ENCODE measurements at regions not wholly inside any gene's neighbourhood (a gene's known extent, or its start where the extent isn't known, plus 50 kb on each side); places are given as distances from the start of the nearest gene placed in this dataset.

DNA sequence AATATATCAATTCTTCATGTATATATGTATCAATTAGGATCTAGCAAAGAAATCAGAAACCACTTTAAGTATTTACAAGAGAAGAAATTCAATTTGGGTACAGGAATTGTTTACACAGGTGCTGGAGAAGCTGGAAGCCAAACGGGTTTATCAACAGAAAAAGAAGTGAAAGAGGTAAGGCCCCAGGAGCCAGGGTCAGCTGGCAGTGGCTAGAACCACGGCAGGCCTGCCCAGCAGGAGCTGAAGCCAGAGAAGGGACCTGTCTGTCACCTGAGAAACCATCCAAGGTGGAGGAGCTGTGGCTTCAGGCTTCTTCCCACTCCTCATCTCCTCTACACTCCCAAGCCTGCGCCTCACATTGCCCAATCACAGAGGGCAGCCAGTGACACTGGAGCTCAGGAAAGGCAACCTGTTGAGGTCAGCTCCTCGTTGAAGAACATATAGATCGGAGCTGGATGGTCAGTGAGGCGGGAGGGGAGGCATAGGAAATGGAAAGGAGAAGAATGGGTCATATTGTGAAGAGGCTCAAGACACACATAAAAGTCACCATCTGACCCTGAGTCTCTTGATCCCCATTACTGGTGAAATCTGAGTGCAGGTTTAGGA is 182.6 kb downstream of the REEP3 start:
- Histone ChIP-seq H3K4me2 (ENCODE audit: low read depth, low read length, poor library complexity, severe bottlenecking) (no peak overlapping the region), H3K36me3 (ENCODE audit: low read length) (no peaks in the 10 kb centered on the region), H3K9me3 (ENCODE audit: insufficient read depth, low read length) (no peaks in the 10 kb centered on the region), H3K27ac (ENCODE audit: low read depth, low read length) (no peak overlapping the region), H2AFZ (ENCODE audit: low read depth, low read length, severe bottlenecking) (no peak overlapping the region), H3K79me2 (ENCODE audit: insufficient read depth, low read length) (no peaks in the 10 kb centered on the region), H3K4me3 (ENCODE audit: insufficient read depth, low read length, poor library complexity, severe bottlenecking) (no peak overlapping the region), H3F3A (ENCODE audit: insufficient read depth) (no peaks in the 10 kb centered on the region), H3K9me2 (replicated peaks; ENCODE audit: insufficient read depth, low read length) (no peaks in the 10 kb centered on the region), H4K20me1 (ENCODE audit: low read depth, low read length) (no peaks in the 10 kb centered on the region), H3K9ac (ENCODE audit: low read length) (no peak overlapping the region), H3K27me3 (ENCODE audit: low read length) (no peaks in the 10 kb centered on the region)
- no peak for TF ChIP-seq EZH2phosphoT487 (conservative IDR thresholded peaks at IDR 0.05; ENCODE audit: low read length)
- TF ChIP-seq, protein P1, sequence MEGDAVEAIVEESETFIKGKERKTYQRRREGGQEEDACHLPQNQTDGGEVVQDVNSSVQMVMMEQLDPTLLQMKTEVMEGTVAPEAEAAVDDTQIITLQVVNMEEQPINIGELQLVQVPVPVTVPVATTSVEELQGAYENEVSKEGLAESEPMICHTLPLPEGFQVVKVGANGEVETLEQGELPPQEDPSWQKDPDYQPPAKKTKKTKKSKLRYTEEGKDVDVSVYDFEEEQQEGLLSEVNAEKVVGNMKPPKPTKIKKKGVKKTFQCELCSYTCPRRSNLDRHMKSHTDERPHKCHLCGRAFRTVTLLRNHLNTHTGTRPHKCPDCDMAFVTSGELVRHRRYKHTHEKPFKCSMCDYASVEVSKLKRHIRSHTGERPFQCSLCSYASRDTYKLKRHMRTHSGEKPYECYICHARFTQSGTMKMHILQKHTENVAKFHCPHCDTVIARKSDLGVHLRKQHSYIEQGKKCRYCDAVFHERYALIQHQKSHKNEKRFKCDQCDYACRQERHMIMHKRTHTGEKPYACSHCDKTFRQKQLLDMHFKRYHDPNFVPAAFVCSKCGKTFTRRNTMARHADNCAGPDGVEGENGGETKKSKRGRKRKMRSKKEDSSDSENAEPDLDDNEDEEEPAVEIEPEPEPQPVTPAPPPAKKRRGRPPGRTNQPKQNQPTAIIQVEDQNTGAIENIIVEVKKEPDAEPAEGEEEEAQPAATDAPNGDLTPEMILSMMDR (IDR thresholded peaks at IDR 0.05; ENCODE audit: insufficient read depth, low read length, poor library complexity, severe bottlenecking), result no peak

DNA sequence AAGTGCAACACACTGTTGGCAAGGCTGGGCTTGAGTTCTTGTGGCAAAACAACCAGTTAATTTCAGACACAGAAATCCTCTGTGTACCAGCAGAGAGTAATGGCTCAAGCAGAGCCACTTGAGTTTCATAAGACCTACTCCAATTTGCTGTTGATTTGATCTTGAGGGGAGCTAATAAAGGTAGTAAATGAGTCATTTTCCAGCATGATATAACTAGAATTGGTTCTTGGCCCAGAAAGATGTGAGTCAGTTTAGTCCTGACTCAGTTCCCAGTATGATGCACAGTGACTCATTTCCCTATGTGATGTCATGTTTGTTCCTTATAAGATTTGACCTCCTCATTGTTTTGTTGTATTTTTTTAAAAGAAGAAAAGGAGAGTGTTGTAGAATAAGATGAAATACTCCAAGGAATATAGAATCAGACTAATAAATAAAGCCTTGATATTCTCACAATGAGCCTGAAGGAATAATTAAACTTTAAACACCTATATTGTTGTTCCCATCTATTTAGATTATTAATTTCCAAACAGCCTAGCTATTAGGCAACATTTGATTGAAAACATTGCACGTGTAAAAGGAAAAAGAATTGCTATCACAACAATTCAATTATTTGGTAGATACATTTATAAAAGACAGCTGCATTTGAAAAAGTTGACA is 186.2 kb downstream of the REEP3 start:
- H3K9me3 ChIP-seq (ENCODE audit: insufficient read depth, low read length), result no peaks in the 10 kb centered on the region
- H3K9me2 ChIP-seq (replicated peaks; ENCODE audit: insufficient read depth, low read length), result no peaks in the 10 kb centered on the region
- H3K4me2 ChIP-seq (ENCODE audit: low read depth, low read length, poor library complexity, severe bottlenecking), result no peak overlapping the region
- no peak overlapping the region for H3K4me3 ChIP-seq (ENCODE audit: insufficient read depth, low read length, poor library complexity, severe bottlenecking)
- no peak overlapping the region for H3K9ac ChIP-seq (ENCODE audit: low read length)
- no peak overlapping the region for H2AFZ ChIP-seq (ENCODE audit: low read depth, low read length, severe bottlenecking)
- no peaks in the 10 kb centered on the region for H3K27me3 ChIP-seq (ENCODE audit: low read length)
- no peaks in the 10 kb centered on the region for H4K20me1 ChIP-seq (ENCODE audit: low read depth, low read length)
- H3F3A ChIP-seq (ENCODE audit: insufficient read depth), result no peaks in the 10 kb centered on the region
- TF ChIP-seq, protein P1 (IDR thresholded peaks at IDR 0.05; ENCODE audit: insufficient read depth, low read length, poor library complexity, severe bottlenecking), result no peak
- no peak for TF ChIP-seq EZH2phosphoT487 (conservative IDR thresholded peaks at IDR 0.05; ENCODE audit: low read length)
- H3K36me3 ChIP-seq (ENCODE audit: low read length), result no peaks in the 10 kb centered on the region
- H3K27ac ChIP-seq (ENCODE audit: low read depth, low read length), result no peak overlapping the region
- no peaks in the 10 kb centered on the region for H3K79me2 ChIP-seq (ENCODE audit: insufficient read depth, low read length)

DNA sequence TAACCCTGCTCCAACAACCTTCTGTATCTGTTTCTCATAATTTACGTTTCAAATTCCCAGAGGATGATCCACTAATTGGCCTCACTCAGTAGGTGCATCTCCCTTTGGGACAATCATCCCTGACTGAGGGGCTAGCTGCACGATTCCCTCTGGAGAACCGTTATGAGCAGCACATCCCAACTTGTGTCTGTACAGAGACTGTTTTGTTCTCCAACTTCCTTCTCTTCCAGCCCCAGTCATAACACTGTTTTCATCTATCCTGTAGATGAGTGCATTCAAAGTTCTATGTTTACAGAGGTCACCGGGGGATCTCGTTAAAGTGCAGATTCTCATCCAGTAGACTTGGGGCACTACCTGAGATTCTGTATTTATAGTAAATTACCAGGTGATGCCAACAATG is 187.2 kb downstream of the REEP3 start:
- Histone ChIP-seq H3K27me3 (ENCODE audit: low read length) (no peaks in the 10 kb centered on the region), H3K4me3 (ENCODE audit: insufficient read depth, low read length, poor library complexity, severe bottlenecking) (no peak overlapping the region), H2AFZ (ENCODE audit: low read depth, low read length, severe bottlenecking) (no peak overlapping the region), H3K4me2 (ENCODE audit: low read depth, low read length, poor library complexity, severe bottlenecking) (no peak overlapping the region), H3K79me2 (ENCODE audit: insufficient read depth, low read length) (no peaks in the 10 kb centered on the region), H3K9ac (ENCODE audit: low read length) (no peak overlapping the region), H3K9me2 (replicated peaks; ENCODE audit: insufficient read depth, low read length) (no peaks in the 10 kb centered on the region), H4K20me1 (ENCODE audit: low read depth, low read length) (no peaks in the 10 kb centered on the region), H3K36me3 (ENCODE audit: low read length) (no peaks in the 10 kb centered on the region), H3K27ac (ENCODE audit: low read depth, low read length) (no peak overlapping the region), H3K9me3 (ENCODE audit: insufficient read depth, low read length) (no peaks in the 10 kb centered on the region), H3F3A (ENCODE audit: insufficient read depth) (no peaks in the 10 kb centered on the region)
- no peak for TF ChIP-seq EZH2phosphoT487 (conservative IDR thresholded peaks at IDR 0.05; ENCODE audit: low read length)

DNA sequence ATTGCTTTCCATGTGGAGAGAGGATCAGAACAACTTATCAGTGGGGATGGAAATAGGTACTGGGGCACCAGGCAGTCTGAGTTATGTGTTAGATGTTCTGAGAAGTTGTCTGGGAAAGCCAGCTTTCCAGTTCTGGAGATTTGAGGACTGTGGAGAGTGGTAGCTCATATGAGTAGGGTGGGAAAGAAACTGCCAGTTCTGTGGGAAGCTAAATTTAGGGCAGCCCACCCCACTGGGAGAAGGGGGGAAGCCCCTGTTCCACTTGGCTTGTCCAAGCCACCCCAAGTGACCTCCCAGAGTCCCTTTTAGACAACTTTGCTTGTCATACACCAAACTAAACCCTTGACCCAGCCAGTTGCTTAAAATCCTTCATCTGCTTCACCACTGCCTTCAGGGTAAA is 189.5 kb downstream of the REEP3 start:
- Histone ChIP-seq H3F3A (ENCODE audit: insufficient read depth) (no peaks in the 10 kb centered on the region), H3K4me3 (ENCODE audit: insufficient read depth, low read length, poor library complexity, severe bottlenecking) (no peak overlapping the region), H3K9ac (ENCODE audit: low read length) (no peak overlapping the region), H2AFZ (ENCODE audit: low read depth, low read length, severe bottlenecking) (no peak overlapping the region), H3K9me2 (replicated peaks; ENCODE audit: insufficient read depth, low read length) (no peaks in the 10 kb centered on the region), H3K27me3 (ENCODE audit: low read length) (no peaks in the 10 kb centered on the region), H3K79me2 (ENCODE audit: insufficient read depth, low read length) (no peaks in the 10 kb centered on the region), H3K36me3 (ENCODE audit: low read length) (no peaks in the 10 kb centered on the region), H3K4me2 (ENCODE audit: low read depth, low read length, poor library complexity, severe bottlenecking) (no peak overlapping the region), H4K20me1 (ENCODE audit: low read depth, low read length) (no peaks in the 10 kb centered on the region), H3K9me3 (ENCODE audit: insufficient read depth, low read length) (no peaks in the 10 kb centered on the region), H3K27ac (ENCODE audit: low read depth, low read length) (no peak overlapping the region)
- TF ChIP-seq, protein P1 (IDR thresholded peaks at IDR 0.05; ENCODE audit: insufficient read depth, low read length, poor library complexity, severe bottlenecking), result no peak
- no peak for TF ChIP-seq EZH2phosphoT487 (conservative IDR thresholded peaks at IDR 0.05; ENCODE audit: low read length)
